ENCODE measurements at regions not wholly inside any gene's neighbourhood (a gene's known extent, or its start where the extent isn't known, plus 50 kb on each side); places are given as distances from the start of the nearest gene placed in this dataset.

GRCh38 chr10:30531751-30532530 is 97.6 kb downstream of the LYZL2 start:
- DNase-seq: no peak

- no peak for DNase-seq
Measured at GRCh38 chr10:30529373-30529998, 95.5 kb downstream of the MAP3K8 start.

- DNase-seq: no peak
Measured at GRCh38 chr10:30528429-30528786, 94.4 kb downstream of the MAP3K8 start.

- DNase-seq: no peak
Measured at GRCh38 chr10:30527623-30528428, 93.8 kb downstream of the MAP3K8 start.

- DNase-seq: peak; percentile 39
Measured at GRCh38 chr10:30522661-30523078, 88.7 kb downstream of the MAP3K8 start.

GRCh38 chr10:30518907-30519306 is 84.9 kb downstream of the MAP3K8 start:
- no peak for DNase-seq
